Esophagus muscularis mucosa (tissue), 4 donors: ENCODE measurements at regions not wholly inside any gene's neighbourhood (a gene's known extent, or its start where the extent isn't known, plus 50 kb on each side); places are given as distances from the start of the nearest gene placed in this dataset.

Source experiments
- EP300 ChIP-seq: sonication (generic); formaldehyde crosslinking; IDR thresholded peaks from one replicate; pipeline ENCODE4 v1.6.1; 2017; ENCODE audit warnings: antibody characterized with exemption
- POLR2A ChIP-seq: fragments of 450-650 bp; IDR thresholded peaks from one replicate; pipeline ENCODE4 v1.6.1; 2017; ENCODE audit warnings: antibody characterized with exemption, moderate library complexity, mild to moderate bottlenecking, low read depth
- POLR2AphosphoS5 ChIP-seq, 2 donors: sonication (generic); formaldehyde crosslinking; IDR thresholded peaks; one replicate each; pipeline ENCODE4 v1.6.1; 2017; ENCODE audit warnings: antibody characterized with exemption in 2 of 2
- TF ChIP-seq, protein P1 (sequence below), 3 experiments: fragments of 200-600 bp in 2 of 3; fragments of 450-650 bp in 1 of 3; sonication (generic) in 2 of 3; IDR thresholded peaks; one replicate each; pipeline ENCODE4 v1.5.1; 2017 to 2019; ENCODE audit warnings: antibody characterized with exemption in 3 of 3, mild to moderate bottlenecking in 2 of 3, moderate library complexity in 1 of 3

DNA sequence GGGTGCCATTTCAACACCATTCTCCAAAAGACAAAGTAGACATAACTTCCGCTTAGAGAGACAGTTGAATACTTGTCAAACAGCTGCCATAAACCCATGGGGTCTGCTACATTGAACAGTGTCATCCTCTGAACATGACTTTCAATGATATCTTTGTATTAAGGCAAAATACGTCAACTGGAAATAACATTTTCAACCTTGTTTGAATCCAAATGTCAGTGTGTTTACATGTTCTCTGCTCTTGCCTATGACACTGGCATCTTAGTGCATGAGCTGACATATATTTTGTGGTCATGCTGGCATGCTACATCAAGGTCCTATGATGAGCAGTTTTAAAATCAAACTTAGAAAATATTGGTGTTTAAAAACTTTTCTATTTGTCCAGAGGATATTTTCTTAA is 1548.1 kb upstream of the LRRTM1 start:
- TF ChIP-seq, protein P1, sequence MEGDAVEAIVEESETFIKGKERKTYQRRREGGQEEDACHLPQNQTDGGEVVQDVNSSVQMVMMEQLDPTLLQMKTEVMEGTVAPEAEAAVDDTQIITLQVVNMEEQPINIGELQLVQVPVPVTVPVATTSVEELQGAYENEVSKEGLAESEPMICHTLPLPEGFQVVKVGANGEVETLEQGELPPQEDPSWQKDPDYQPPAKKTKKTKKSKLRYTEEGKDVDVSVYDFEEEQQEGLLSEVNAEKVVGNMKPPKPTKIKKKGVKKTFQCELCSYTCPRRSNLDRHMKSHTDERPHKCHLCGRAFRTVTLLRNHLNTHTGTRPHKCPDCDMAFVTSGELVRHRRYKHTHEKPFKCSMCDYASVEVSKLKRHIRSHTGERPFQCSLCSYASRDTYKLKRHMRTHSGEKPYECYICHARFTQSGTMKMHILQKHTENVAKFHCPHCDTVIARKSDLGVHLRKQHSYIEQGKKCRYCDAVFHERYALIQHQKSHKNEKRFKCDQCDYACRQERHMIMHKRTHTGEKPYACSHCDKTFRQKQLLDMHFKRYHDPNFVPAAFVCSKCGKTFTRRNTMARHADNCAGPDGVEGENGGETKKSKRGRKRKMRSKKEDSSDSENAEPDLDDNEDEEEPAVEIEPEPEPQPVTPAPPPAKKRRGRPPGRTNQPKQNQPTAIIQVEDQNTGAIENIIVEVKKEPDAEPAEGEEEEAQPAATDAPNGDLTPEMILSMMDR (IDR thresholded peaks at IDR 0.05) = no peak
- TF ChIP-seq POLR2A (no peak), EP300 (no peak), POLR2AphosphoS5 (IDR thresholded peaks at IDR 0.05) (no peak)
